Activated T-cell treated with anti-CD3 and anti-CD28 coated beads, Interleukin-2, amount 50 U/mL, for 1 hour (primary cell): ENCODE measurements at regions not wholly inside any gene's neighbourhood (a gene's known extent, or its start where the extent isn't known, plus 50 kb on each side); places are given as distances from the start of the nearest gene placed in this dataset.
"Not testable (repeated sequence)": the region's sequence is repeated elsewhere in the genome, so short reads cannot be mapped to it uniquely, and the experiment has no call there.

Experiments used
- DNase-seq: peaks from one replicate; pipeline ENCODE4 v3.0.0-alpha.2; 2020

DNA sequence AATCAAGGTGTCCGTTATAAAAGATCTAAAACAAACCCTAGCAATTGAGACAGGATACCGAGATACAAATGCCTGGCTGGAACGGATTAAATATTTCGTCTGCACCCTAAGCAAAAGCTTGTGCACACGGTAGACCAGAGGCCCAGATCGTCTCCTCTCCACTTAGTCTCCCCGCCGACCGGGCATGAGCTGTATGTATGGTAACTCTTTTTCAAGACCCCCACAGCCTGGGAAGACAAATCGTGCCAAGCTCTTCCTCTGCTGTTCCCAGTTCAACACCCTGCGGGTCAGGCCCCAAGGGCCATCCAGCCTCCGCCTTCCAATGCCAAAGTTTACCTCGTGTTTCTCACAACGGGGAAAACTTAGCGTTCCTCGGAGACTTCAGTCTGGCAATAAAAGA lies 285.7 kb upstream of the GALNT17 start:
- DNase-seq: no peak

DNA sequence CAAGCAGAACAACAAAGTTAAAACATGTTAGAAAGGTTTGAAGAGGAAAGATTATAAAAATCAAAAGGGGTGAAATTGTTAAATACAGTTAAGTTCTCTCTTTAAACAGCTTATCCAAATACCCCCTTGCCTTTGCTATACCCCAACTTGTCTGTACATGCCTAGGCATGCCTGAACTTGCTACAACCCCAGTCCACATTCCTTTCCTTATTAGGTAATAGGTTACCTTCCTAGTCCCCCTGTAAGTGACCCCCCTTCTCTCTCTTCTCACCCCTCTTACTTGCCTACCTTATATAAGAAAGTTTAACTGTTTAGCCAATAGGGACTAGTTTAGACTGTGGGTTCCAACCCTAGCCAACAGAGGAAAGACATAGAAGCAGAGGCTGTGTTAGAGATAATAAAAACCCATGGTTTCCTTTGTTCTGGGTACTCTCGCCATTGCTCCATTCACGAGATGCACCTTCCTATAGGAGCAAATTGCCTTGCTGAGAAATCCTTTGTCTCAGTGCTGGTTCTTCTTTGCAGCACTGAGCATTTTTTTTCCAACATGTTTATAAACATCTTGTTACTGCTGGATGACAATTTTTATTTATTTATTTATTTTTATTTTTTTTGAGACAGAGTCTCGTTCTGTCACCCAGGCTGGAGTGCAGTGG lies 282.2 kb upstream of the GALNT17 start:
- DNase-seq: no peak

- no peak for DNase-seq
Measured at GRCh38 chr7:70855373-70855772, 276.6 kb upstream of the GALNT17 start.

DNA sequence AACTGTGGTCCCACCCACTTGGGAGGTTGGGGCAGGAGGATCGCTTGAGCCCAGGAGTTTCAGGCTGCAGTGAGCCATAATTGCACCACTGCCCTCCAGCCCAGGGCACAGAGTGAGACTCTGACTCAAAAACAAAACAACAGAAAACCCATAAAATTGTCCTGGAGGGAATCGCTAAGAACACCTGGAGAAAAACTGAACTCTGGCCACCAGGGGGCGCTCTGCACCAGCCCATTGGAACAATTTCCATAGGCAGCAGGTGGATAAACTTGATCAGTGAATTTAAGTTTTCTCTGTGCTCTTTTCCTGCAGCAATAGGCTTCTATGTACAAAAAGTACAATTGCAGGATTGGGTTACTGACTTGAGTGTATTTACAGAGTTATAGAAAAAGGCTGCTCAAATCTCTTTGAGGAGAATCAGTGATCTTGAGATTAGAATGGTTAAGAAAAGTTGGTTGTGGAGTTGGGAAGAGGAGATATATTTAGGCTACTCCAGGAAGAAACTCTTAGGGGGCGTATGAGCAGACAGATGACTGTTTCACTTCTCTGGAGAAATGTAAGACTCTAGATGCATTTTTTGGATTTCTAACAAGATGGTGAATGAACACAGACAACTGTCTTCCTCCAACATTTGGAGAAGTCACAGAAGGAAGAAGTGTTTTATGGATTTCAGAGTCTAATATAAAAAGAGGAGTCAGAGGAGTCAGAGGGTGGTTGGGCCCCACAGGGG lies 274.9 kb upstream of the GALNT17 start:
- peak; percentile 45 for DNase-seq

DNA sequence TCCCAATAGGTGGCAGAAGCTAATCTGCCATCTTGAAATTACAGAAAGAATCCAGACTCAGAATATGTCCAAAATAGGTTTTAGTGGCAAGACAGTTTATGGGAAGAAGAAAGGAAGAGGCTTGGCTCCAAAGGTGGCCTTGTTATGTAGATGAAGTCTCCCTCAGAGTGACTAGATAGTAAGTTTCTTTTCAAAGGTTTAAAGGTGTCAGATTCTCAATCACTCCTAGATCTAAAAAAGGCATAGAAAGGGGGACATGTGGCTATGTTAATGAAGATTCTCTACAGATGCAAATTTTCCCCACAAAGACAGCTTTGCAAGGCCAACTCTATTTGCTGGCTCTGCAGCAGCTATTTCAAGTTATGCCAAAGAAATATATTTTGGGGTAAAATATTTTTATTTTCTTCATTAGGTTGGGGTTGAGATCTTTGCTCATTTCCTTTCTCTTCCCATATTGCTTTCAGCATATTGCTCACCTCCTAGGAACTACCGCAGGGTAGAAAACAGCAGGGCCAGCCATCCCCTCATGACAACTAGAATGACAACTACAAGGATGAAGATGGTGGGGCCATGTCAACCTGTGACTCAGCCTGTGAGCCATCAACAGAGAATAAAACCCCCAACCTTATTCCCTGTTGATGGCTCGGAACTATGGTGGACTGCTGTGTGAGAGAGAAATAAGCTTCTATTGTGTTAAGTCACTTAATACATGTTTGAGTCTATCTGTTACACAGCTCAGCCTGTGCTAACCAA lies 274.0 kb upstream of the GALNT17 start:
- no peak for DNase-seq

DNA sequence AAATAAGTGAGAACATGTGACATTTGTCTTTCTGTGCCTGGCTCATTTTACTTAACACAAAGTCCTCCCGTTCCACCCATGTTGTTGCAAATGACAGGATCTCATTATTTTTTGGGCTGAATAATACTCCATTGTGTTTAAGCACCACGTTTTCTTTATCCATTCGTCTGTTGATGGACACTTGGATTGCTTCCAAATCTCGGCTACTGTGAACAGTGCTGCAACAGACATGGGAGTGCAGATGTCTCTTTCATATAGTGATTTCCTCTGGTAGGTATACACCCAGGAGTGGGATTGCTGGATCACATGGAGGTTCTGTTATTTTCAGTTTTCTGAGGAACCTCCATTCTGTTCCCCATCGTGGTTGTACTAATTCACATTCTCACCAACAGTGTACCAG lies 264.4 kb upstream of the GALNT17 start:
- DNase-seq: no peak

GRCh38 chr7:70870349-70870748 lies 261.6 kb upstream of the GALNT17 start:
- DNase-seq: no peak

DNA sequence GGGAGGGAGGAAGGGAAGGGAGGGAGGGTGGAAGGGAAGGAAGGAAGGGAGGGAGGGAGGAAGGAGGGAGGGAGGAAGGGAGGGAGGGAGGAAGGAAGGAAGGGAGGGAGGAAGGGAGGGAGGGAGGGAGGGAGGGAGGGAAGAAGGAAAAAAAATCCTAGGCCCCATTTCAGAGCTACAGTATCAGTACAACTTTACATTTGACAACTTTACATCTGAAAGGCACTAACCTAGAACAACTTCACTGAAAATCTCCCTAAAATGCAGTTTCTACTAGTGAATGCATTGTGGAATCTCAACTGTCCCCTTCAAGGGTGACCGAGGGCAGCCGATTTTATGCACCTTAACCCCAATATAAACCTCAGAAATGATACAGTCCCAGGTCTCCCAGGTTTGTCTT lies 259.8 kb upstream of the GALNT17 start:
- DNase-seq: no peak

DNA sequence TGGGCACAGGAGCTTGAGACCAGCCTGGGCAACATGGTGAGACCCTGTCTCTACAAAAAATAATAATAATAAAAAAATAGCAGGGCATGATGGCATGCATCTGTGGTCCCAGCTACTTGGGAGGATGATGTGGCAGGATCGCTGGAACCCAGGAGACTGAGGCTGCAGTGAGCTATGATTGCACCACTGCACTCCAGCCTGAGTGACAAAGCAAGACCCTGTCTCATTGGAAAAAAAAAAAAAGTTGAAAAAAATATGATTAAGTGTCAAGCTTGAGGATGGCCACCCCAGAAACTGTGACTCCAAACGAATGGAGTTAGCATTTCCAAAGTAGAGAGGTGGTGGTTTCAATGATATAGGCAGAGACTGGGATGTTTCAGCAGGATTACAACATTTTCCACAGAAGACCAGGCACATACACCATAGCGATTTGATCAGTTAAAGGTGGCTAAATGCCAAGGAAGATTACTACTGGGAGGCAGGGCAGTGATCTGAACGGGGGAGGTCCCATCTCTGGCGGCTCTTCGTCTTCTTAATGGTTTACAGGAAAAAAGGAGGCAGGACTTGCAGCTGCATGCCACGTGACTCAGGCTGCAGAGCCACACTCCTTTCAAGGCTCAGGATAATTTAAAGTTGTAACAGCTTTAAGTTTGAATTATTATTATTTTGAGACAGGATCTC lies 250.6 kb upstream of the GALNT17 start:
- no peak for DNase-seq

DNA sequence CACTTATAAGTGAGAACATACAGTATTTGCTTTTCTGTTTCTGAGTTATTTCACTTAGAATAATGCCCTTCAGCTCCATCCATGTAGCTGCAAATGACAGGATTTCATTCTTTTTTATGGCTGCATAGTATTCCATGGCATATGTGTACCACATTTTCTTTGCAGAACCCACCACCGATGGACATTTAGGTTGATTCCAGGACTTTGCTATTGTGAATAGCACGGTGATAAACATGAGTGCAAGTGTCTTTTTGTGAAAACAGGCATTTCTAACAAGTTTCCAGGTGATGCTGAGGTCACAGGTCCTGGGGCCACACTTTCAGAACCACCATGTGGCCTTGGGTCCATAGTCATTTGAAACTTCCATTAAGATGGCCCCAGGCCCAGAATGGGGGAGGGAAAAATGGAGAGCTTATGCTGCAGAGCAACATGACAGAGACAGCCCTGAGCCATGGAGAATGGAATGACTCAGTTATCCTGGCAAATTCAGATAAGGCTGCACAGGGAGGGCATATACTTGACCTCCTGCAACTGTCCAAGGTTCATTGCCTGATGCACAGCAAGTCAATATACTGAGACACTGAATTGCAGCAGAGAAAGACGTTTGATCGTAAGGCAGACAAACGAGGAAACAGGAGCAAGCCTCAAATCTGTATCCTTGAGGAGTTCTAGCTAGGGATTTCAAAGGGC lies 248.0 kb upstream of the GALNT17 start:
- no peak for DNase-seq

DNA sequence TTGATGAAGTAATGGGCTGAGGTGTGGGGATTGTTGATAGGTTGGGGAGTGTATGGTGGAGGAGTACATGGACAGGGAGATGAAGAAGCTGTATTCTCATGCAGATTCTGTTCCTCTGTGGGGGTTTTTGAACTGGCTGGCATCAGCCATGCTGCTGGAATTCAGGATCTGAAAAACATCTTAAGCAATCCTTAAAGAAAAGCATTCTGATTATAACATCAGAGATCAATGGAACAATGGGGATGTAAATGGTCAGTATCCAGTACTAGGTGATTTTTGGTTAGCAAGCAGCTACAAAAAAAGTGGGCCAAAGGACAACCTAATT lies 247.5 kb upstream of the GALNT17 start:
- no peak for DNase-seq

GRCh38 chr7:70884809-70885208 lies 247.1 kb upstream of the GALNT17 start:
- no peak for DNase-seq

GRCh38 chr7:70886547-70886946 lies 245.4 kb upstream of the GALNT17 start:
- DNase-seq: no peak

GRCh38 chr7:70887186-70887585 lies 244.8 kb upstream of the GALNT17 start:
- DNase-seq: no peak

DNA sequence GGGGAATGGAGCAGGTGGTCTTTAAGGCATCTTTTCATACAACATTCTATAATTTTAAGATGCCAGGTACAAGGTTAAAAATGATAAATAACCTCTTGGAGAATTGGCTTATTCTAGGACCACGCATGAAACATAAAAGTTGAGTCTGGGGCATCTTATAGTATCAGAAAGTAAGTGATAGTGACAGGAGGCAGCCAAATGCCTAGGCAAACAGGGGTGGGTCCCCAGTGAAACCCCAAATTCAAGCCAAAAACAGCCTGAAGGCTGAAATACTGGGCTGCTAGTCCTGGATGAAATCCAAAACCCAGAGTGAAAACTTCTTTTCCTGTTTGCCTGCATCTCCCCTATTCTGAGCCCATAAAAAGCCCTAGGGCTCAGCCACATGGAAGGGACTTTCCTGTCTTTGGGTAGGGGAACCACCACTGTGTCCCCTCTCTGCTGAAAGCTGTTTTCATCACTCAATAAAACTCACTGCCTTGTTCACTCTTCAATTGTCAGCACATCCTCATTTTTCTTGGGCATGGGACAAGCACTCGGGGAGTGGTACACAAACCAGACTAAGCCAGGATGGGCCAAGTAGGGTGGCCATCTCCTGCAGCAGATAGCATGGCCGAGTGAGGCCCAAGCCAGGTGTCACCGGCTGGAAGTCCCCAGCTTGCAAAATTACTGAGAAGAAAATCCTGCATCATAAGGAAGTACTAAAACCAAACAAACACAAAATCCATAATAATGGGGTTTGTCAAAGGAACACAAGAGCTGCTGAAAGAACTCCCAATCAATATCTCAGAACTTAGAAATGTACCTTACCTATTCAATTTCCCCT lies 241.6 kb upstream of the GALNT17 start:
- no peak for DNase-seq

DNA sequence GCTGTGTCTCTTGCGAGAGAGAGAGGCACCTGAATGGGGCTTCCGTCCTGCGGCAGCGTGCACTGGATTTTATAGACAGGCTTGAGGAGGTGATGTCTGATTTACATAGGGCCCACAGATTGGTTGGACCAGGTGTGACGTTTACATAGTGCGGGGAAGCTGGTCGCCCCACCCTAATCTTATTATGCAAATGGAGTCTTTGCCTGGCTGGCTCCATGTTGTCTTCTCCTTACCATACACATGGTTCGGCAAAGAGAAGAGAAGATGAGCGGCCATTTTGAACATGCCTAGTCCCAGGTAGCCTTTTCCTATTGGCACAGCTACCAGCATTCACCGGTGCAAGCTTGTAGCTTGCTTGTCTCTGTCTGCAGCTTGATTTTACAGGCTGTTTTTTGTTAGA lies 238.5 kb upstream of the GALNT17 start:
- no peak for DNase-seq

DNA sequence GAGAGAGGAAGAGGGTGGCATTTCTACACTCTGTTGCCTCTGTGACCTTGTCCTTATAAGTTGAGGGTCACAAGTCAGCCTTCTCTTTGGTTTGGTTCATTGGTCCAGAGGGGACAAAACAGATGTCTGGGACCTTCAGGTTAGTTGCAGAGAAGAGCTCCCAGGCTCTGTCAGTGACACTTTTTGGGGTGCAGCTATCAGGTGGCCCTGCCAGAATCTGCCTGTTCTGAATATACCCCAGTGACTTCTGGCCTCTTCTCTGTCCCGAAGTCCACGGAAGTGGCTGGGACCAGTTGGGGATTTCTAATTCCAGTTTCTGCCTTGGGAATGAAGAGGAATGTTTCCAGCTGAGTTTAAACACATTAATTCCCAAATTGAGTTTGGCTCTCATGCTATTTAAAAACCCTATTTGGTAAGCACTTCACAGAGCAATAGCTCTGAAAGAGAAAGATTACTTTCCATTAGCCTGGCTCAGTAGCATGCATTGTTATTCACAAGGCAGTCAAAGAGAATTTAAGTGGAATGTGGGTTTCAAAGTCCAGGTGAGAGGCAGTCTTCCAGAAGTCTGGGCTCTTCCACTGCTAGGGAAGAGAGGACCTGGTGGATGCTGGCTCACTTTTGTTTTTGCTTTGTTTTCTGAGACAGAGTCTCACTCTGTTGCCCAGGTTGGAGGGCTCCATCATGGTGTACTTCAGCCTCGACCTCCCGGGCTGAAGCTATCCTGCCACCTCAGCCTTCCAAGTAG lies 237.8 kb upstream of the GALNT17 start:
- no peak for DNase-seq

- DNase-seq: no peak
Measured at GRCh38 chr7:70894799-70895198, 237.1 kb upstream of the GALNT17 start.

DNA sequence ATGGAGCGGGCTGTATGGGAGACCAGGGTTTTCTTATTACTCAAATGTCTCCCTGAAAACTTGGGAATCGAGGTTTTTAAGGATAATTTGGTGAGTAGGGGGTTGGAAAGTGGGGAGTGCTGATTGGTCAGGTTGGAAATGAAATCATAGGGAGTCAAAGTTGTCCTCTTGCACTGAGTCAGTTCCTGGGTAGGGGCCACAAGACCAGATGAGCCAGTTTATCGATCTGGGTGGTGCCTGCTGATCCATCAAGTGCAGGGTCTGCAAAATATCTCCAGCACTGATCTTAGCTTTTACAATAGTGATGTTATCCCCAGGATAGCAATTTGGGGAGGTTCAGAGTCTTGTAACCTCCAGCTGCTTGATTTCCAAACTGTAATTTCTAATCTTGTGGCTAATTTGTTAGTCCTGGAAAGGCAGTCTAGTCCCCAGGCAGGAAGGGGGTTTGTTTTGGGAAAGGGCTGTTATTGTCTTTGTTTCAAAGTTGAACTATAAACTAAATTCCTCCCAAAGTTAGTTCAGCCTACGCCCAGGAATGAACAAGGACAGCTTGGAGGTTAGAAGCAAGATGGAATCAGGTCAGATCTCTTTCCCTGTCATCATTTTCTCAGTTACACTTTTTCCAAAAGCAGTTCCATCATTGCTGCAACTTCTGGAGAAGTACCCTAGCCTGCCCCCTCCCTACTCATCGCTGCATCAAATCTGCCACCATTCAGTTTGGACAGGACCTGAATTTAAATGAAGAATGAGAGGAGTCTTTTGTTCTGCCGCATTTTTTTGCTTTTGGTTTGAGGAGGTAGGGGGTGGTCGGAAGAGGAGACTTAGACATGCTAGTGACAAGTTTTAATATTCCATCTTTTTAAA lies 236.4 kb upstream of the GALNT17 start:
- DNase-seq: not testable (repeated sequence)
